ENCODE measurements at regions not wholly inside any gene's neighbourhood (a gene's known extent, or its start where the extent isn't known, plus 50 kb on each side); places are given as distances from the start of the nearest gene placed in this dataset.
"Not testable (repeated sequence)": the region's sequence is repeated elsewhere in the genome, so short reads cannot be mapped to it uniquely, and the experiment has no call there.

DNA sequence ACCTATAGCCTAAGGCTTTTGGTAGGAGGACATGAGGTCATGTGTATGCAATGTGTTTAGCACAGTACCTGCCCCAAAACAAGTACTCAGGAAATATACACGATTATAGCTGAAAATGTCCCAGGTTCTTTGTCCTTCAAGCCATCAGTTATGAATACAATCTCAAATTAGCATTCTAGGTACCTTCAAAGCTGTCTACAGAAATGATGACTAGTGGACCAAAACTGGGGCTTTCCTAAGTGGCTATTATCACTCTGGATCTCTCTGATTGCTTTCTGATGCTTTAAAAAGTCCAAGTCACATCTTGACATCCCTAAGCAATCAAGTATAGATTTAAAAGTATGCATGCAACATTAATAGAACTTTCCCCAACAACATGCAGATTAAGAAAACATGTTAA, 93.0 kb upstream of the SLIT3 start:
- no peak overlapping the region for H3K27ac ChIP-seq
- TF ChIP-seq, protein P1, sequence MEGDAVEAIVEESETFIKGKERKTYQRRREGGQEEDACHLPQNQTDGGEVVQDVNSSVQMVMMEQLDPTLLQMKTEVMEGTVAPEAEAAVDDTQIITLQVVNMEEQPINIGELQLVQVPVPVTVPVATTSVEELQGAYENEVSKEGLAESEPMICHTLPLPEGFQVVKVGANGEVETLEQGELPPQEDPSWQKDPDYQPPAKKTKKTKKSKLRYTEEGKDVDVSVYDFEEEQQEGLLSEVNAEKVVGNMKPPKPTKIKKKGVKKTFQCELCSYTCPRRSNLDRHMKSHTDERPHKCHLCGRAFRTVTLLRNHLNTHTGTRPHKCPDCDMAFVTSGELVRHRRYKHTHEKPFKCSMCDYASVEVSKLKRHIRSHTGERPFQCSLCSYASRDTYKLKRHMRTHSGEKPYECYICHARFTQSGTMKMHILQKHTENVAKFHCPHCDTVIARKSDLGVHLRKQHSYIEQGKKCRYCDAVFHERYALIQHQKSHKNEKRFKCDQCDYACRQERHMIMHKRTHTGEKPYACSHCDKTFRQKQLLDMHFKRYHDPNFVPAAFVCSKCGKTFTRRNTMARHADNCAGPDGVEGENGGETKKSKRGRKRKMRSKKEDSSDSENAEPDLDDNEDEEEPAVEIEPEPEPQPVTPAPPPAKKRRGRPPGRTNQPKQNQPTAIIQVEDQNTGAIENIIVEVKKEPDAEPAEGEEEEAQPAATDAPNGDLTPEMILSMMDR (IDR thresholded peaks at IDR 0.05) = no peak
- no peak for DNase-seq (ENCODE audit: low spot score)
- no peak overlapping the region for H3K4me3 ChIP-seq

DNA sequence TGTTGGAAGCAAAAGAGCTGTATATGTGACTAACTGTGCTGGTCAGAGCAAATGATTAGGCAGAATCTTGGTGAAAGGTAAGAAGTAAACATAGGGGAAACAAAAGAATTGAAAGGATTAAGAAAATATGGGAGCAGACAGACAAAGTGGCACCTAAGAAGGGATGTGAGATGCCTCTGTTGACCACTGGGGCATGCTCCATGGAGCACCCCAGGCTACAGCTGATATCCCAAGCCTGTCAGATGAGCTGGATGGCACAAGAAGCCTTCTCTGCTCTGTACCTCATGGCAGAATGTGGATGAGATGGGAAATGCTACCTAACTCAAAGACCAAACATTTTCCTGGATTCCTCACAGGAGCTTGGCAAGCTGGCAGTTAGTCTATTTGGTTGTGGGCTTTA, 89.3 kb upstream of the SLIT3 start:
- Histone ChIP-seq H3K27ac (no peak overlapping the region), H3K4me3 (no peak overlapping the region)
- no peak for DNase-seq (ENCODE audit: low spot score)
- TF ChIP-seq, protein P1 (IDR thresholded peaks at IDR 0.05) = no peak

DNA sequence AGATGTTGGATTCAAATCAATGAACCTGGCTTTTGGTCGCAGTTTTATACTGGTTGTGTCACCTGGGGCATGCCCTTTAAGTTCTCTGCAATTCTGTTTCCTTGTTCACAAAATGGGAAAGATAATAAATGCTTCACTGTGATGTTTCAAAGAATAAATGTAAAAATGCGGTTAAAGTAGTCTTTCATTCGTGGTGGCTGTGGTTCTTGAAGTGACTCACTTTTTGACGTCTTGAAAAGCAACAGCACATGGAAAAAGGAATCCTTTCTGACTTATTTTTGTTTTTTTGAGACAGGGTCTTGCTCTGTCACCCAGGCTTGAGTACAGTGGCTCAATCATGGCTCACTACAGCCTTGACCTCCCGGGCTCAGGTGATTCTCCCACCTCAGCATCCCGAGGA, 88.4 kb upstream of the SLIT3 start:
- Histone ChIP-seq H3K4me3 (no peak overlapping the region), H3K27ac (no peak overlapping the region)
- TF ChIP-seq, protein P1 (IDR thresholded peaks at IDR 0.05) = no peak
- DNase-seq (ENCODE audit: low spot score) = no peak

DNA sequence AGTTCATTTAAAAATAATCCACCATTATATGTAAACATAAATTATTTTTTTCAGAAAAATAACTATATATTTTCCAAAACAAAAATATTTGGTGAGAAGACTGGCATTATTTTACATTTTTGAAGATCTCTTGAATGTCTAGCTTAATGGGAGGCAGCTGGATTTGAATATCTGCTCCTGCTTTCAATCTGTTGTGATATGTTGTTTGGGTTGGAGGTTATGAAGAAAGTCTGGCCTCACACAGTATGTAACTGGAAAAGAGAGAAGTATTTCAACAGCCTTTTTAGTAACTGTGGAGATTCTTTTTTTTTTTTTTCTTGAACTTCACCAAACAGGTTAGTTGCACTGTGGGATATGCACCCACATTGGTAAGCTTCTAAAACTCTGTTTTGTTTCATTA, 84.7 kb upstream of the SLIT3 start:
- no peak overlapping the region for H3K4me3 ChIP-seq
- H3K27ac ChIP-seq = no peak overlapping the region
- no peak for DNase-seq (ENCODE audit: low spot score)
- TF ChIP-seq, protein P1 (IDR thresholded peaks at IDR 0.05) = no peak

DNA sequence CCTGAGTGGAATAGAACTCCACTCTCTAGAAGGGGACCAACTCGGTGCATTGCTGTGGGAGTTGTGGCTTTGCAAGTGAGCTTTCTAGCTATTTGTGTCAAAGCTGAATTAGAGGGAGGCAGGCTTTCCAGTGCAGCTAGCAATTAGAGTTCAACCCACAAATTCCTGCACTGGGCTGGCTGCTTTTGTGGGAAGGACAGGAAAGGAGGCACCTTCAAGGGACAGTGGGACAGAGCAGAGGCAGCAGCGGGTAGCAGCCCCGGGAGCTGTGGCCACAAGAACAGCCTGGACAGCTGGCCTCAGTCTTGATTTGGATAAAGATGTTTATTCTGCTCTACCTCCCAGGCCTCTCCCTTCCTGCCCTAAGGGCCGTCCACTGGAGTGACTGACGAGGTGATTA, 83.7 kb upstream of the SLIT3 start:
- DNase-seq (ENCODE audit: low spot score) = no peak
- TF ChIP-seq, protein P1 (IDR thresholded peaks at IDR 0.05) = no peak
- Histone ChIP-seq H3K27ac (no peak overlapping the region), H3K4me3 (no peak overlapping the region)

DNA sequence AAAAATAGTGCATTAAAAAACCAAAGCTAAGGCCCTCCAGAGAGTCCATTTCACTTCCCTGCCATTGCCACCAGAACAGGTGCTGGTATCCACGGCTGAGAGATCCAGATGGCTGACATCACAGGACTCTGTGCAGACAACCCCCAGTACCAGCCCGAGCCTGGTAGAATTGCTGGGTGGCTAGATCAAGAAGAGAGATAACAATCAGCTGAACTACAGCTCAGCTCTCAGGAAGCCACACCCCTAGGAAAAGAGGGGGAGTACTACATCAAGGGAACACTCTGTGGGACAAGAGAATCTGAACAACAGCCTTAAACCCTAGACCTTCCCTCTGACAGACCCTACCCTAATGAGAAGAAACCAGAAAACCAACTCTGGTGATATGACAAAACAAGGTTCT, 73.8 kb upstream of the SLIT3 start:
- TF ChIP-seq, protein P1 (IDR thresholded peaks at IDR 0.05) = no peak

DNA sequence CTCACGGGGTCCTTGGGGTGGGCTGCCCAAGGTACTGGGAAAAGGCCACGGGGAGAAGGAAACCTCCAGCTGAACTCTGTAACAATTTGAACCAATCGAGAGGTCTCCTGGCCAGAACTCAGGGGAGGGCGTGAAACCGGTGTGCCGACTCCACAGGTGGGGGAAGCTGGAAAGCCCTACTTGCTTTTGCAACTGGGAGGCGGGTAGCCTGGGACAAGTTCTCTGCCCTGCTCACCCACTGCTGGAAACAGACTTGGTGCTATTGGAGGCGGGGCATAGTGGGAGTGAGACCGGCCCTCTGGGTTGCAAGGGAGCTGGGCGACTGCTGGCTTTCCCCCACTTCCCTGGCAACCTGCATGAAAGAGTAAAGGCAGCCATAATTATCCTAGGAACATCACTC, 73.2 kb upstream of the SLIT3 start:
- TF ChIP-seq, protein P1 (IDR thresholded peaks at IDR 0.05) = no peak
- Histone ChIP-seq H3K4me3 (no peak overlapping the region), H3K27ac (no peak overlapping the region)
- DNase-seq (ENCODE audit: low spot score) = no peak

More for the DNA sequence above, 73.8 kb upstream of the SLIT3 start:
- H3K27ac ChIP-seq = no peak overlapping the region
- no peak overlapping the region for H3K4me3 ChIP-seq
- no peak for DNase-seq (ENCODE audit: low spot score)

DNA sequence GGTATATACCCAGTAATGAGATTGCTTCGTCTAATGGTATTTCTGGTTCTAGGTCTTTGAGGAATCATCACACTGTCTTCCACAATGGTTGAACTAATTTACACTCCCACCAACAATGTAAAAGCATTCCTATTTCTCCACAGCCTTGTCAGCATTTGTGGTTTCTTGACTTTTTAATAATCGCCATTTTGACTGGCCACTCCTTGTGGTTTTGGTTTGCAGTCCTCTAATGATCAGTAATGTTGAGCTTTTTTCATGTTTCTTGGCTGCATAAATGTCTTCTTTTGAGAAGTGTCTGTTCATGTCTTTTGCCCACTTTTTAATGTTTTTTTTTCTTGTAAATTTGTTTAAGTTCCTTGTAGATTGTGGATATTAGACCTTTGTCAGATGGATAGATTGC, 70.9 kb upstream of the SLIT3 start:
- not testable (repeated sequence) for DNase-seq (ENCODE audit: low spot score); H3K27ac ChIP-seq; H3K4me3 ChIP-seq

All from coronary artery (tissue), 2 donors.